HCT116 (cell line): ENCODE measurements at regions not wholly inside any gene's neighbourhood (a gene's known extent, or its start where the extent isn't known, plus 50 kb on each side); places are given as distances from the start of the nearest gene placed in this dataset.

Experiments
- CTCF ChIP-seq, 3 experiments: fragments of 200-600 bp in 1 of 3; sonication (generic) in 1 of 3; IDR thresholded peaks in 2 of 3; conservative IDR thresholded peaks in 1 of 3; 2 replicates each; pipeline ENCODE4 v1.5.1; 2012 to 2017; ENCODE audit warnings: low read depth in 2 of 3, low read length in 2 of 3, antibody characterized with exemption in 1 of 3, borderline replicate concordance in 1 of 3, control low read depth in 1 of 3, mild to moderate bottlenecking in 1 of 3, mixed read lengths in 1 of 3, mixed run types in 1 of 3, moderate library complexity in 1 of 3; ENCODE audit not compliant: insufficient read depth in 1 of 3
- EZH2 ChIP-seq: fragments of 200-600 bp; sonication (generic); IDR thresholded peaks from 2 replicates; pipeline ENCODE4 v1.6.1; 2017; ENCODE audit warnings: antibody characterized with exemption, mixed run types
- FOSL1 ChIP-seq: IDR thresholded peaks from 2 replicates; pipeline ENCODE4 v1.6.1; 2012; ENCODE audit warnings: low read depth
- POLR2A ChIP-seq: IDR thresholded peaks from 2 replicates; pipeline ENCODE4 v1.7.0; 2011; ENCODE audit warnings: borderline replicate concordance; ENCODE audit not compliant: insufficient read depth, insufficient read length; ENCODE audit errors: extremely low read depth
- POLR2AphosphoS5 ChIP-seq: IDR thresholded peaks from 2 replicates; pipeline ENCODE4 v1.6.1; 2011; ENCODE audit warnings: mild to moderate bottlenecking, low read depth, low read length, moderate library complexity
- SIN3A ChIP-seq: IDR thresholded peaks from 2 replicates; pipeline ENCODE4 v1.6.1; 2012; ENCODE audit warnings: low read depth
- SRF ChIP-seq: IDR thresholded peaks from 2 replicates; pipeline ENCODE4 v1.6.1; 2012; ENCODE audit warnings: low read depth
- ZBTB33 ChIP-seq: IDR thresholded peaks from 2 replicates; pipeline ENCODE4 v1.6.1; 2011; ENCODE audit warnings: mild to moderate bottlenecking, low read length, moderate library complexity; ENCODE audit not compliant: insufficient replicate concordance; ENCODE audit errors: extremely low read depth
- ZNF274 ChIP-seq: fragments of 200-500 bp; sonication (Bioruptor generic); IDR thresholded peaks from 2 replicates; pipeline ENCODE4 v1.6.1; 2014; ENCODE audit warnings: mild to moderate bottlenecking, low read depth, low read length, inconsistent platforms
- TF ChIP-seq, protein P1 (sequence below): IDR thresholded peaks from 2 replicates; pipeline ENCODE4 v1.6.1; 2012

GRCh38 chr13:99898421-99898820 lies 73.1 kb downstream of the ZIC5 start:
- TF ChIP-seq CTCF (IDR thresholded peaks at IDR 0.05 in 2 of 3, conservative IDR thresholded peaks at IDR 0.05 in 1 of 3; ENCODE audit: borderline replicate concordance in 1 of 3, insufficient read depth in 1 of 3, low read depth in 2 of 3, low read length in 2 of 3) (no peak), ZNF274 (no peak), ZBTB33 (no peak), EZH2 (no peak), SRF (no peak), FOSL1 (no peak), POLR2AphosphoS5 (no peak), POLR2A (no peak), SIN3A (no peak)
- TF ChIP-seq, protein P1, sequence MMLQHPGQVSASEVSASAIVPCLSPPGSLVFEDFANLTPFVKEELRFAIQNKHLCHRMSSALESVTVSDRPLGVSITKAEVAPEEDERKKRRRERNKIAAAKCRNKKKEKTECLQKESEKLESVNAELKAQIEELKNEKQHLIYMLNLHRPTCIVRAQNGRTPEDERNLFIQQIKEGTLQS, result no peak
